ENCODE measurements at regions not wholly inside any gene's neighbourhood (a gene's known extent, or its start where the extent isn't known, plus 50 kb on each side); places are given as distances from the start of the nearest gene placed in this dataset.

DNA sequence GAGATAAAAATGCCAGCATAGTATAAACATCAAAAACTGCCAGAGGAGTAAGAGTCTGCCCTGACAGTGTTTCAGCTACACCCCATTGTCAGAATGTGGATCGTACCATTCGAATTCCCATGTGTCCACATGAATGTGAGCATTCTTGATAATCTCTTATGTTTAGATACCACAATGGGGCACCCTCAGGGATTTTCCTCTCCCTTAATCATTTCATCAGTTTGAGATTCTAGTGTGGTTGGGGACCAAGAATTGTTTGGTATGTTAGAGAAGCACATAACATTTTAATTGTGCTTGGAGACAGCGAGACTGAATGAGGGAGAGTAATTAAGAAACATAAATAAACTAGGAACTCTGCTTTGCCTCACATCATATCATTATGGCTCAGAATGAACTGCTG is 120.2 kb downstream of the ZC3H11B start:
- TF ChIP-seq, protein P1, sequence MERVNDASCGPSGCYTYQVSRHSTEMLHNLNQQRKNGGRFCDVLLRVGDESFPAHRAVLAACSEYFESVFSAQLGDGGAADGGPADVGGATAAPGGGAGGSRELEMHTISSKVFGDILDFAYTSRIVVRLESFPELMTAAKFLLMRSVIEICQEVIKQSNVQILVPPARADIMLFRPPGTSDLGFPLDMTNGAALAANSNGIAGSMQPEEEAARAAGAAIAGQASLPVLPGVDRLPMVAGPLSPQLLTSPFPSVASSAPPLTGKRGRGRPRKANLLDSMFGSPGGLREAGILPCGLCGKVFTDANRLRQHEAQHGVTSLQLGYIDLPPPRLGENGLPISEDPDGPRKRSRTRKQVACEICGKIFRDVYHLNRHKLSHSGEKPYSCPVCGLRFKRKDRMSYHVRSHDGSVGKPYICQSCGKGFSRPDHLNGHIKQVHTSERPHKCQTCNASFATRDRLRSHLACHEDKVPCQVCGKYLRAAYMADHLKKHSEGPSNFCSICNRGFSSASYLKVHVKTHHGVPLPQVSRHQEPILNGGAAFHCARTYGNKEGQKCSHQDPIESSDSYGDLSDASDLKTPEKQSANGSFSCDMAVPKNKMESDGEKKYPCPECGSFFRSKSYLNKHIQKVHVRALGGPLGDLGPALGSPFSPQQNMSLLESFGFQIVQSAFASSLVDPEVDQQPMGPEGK (CRISPR knock-in tag; IDR thresholded peaks at IDR 0.05; ENCODE audit: borderline replicate concordance), result no peak
- TF ChIP-seq ZFP3 (CRISPR knock-in tag; IDR thresholded peaks at IDR 0.05) (no peak), ESRRG (CRISPR knock-in tag; IDR thresholded peaks at IDR 0.05) (no peak), ARNTL (CRISPR knock-in tag; IDR thresholded peaks at IDR 0.05; ENCODE audit: borderline replicate concordance, low read depth) (no peak), TOX (CRISPR knock-in tag; IDR thresholded peaks at IDR 0.05; ENCODE audit: borderline replicate concordance) (no peak), RARB (CRISPR knock-in tag; IDR thresholded peaks at IDR 0.05) (no peak), ZNF565 (CRISPR knock-in tag; conservative IDR thresholded peaks at IDR 0.05; ENCODE audit: low read depth) (no peak), SNAI2 (CRISPR knock-in tag; IDR thresholded peaks at IDR 0.05) (no peak), ZC3H10 (CRISPR knock-in tag; IDR thresholded peaks at IDR 0.05) (no peak), TCF4 (CRISPR knock-in tag; IDR thresholded peaks at IDR 0.05; ENCODE audit: borderline replicate concordance) (no peak), GLIS3 (CRISPR knock-in tag; IDR thresholded peaks at IDR 0.05) (no peak), ZNF8 (CRISPR knock-in tag; IDR thresholded peaks at IDR 0.05) (no peak)
- TF ChIP-seq, protein P2, sequence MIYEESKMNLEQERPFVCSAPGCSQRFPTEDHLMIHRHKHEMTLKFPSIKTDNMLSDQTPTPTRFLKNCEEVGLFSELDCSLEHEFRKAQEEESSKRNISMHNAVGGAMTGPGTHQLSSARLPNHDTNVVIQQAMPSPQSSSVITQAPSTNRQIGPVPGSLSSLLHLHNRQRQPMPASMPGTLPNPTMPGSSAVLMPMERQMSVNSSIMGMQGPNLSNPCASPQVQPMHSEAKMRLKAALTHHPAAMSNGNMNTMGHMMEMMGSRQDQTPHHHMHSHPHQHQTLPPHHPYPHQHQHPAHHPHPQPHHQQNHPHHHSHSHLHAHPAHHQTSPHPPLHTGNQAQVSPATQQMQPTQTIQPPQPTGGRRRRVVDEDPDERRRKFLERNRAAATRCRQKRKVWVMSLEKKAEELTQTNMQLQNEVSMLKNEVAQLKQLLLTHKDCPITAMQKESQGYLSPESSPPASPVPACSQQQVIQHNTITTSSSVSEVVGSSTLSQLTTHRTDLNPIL (CRISPR knock-in tag; IDR thresholded peaks at IDR 0.05; ENCODE audit: low read depth), result no peak
- TF ChIP-seq, protein P3, sequence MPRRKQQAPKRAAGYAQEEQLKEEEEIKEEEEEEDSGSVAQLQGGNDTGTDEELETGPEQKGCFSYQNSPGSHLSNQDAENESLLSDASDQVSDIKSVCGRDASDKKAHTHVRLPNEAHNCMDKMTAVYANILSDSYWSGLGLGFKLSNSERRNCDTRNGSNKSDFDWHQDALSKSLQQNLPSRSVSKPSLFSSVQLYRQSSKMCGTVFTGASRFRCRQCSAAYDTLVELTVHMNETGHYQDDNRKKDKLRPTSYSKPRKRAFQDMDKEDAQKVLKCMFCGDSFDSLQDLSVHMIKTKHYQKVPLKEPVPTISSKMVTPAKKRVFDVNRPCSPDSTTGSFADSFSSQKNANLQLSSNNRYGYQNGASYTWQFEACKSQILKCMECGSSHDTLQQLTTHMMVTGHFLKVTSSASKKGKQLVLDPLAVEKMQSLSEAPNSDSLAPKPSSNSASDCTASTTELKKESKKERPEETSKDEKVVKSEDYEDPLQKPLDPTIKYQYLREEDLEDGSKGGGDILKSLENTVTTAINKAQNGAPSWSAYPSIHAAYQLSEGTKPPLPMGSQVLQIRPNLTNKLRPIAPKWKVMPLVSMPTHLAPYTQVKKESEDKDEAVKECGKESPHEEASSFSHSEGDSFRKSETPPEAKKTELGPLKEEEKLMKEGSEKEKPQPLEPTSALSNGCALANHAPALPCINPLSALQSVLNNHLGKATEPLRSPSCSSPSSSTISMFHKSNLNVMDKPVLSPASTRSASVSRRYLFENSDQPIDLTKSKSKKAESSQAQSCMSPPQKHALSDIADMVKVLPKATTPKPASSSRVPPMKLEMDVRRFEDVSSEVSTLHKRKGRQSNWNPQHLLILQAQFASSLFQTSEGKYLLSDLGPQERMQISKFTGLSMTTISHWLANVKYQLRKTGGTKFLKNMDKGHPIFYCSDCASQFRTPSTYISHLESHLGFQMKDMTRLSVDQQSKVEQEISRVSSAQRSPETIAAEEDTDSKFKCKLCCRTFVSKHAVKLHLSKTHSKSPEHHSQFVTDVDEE (CRISPR knock-in tag; IDR thresholded peaks at IDR 0.05), result no peak
